ENCODE measurements at regions not wholly inside any gene's neighbourhood (a gene's known extent, or its start where the extent isn't known, plus 50 kb on each side); places are given as distances from the start of the nearest gene placed in this dataset.

GRCh38 chr5:6029811-6030271 is 348.5 kb downstream of the MED10 start:
- H3K27ac ChIP-seq (ENCODE audit: insufficient read depth, low read length), result no peak overlapping the region
- DNase-seq (ENCODE audit: low read depth in 2 of 2), result no peak
- H3K27me3 ChIP-seq (ENCODE audit: control insufficient read depth, insufficient read depth, low read length), result no peaks in the 10 kb centered on the region
- no peaks in the 10 kb centered on the region for H3K4me1 ChIP-seq (ENCODE audit: control insufficient read depth, extremely low read depth, insufficient read depth, low read length)
- no peak overlapping the region for H3K4me3 ChIP-seq (replicated peaks in 1 of 4; ENCODE audit: control extremely low read depth in 1 of 4, insufficient read depth in 1 of 4, low read depth in 3 of 4, low read length in 4 of 4)
- no peaks in the 10 kb centered on the region for H4K20me1 ChIP-seq (ENCODE audit: control insufficient read depth, extremely low read depth, insufficient read depth, low read length)
- TF ChIP-seq EZH2 (IDR thresholded peaks at IDR 0.05; ENCODE audit: low read length, missing control alignments) (no peak), CTCF (conservative IDR thresholded peaks at IDR 0.05 in 1 of 2, IDR thresholded peaks at IDR 0.05 in 1 of 2; ENCODE audit: low read depth in 1 of 2, low read length in 2 of 2) (no peak)
- H3K4me2 ChIP-seq (ENCODE audit: extremely low read depth, insufficient read depth, low read length), result no peak overlapping the region
- no peak overlapping the region for H3K9ac ChIP-seq (ENCODE audit: insufficient read depth, low read length)
- no peaks in the 10 kb centered on the region for H3K36me3 ChIP-seq (ENCODE audit: control insufficient read depth, insufficient read depth, low read length)
- no peak overlapping the region for H2AFZ ChIP-seq (ENCODE audit: low read length)
- no peaks in the 10 kb centered on the region for H3K79me2 ChIP-seq (ENCODE audit: control insufficient read depth, insufficient read depth, low read length)
- no peaks in the 10 kb centered on the region for H3K9me3 ChIP-seq (ENCODE audit: control insufficient read depth, insufficient read depth, low read depth, low read length)

- H2AFZ ChIP-seq (ENCODE audit: low read length), result no peak overlapping the region
Observed at GRCh38 chr5:6026766-6027406, 351.5 kb downstream of the MED10 start.

GRCh38 chr5:6019612-6020011 is 358.7 kb downstream of the MED10 start:
- H3K27ac ChIP-seq (ENCODE audit: insufficient read depth, low read length), result no peak overlapping the region
- DNase-seq (ENCODE audit: low read depth in 2 of 2), result no peak
- H3K27me3 ChIP-seq (ENCODE audit: control insufficient read depth, insufficient read depth, low read length), result no peaks in the 10 kb centered on the region
- no peak overlapping the region for H3K4me3 ChIP-seq (replicated peaks in 1 of 4; ENCODE audit: control extremely low read depth in 1 of 4, insufficient read depth in 1 of 4, low read depth in 3 of 4, low read length in 4 of 4)
- no peaks in the 10 kb centered on the region for H3K4me1 ChIP-seq (ENCODE audit: control insufficient read depth, extremely low read depth, insufficient read depth, low read length)
- H3K9ac ChIP-seq (ENCODE audit: insufficient read depth, low read length), result no peak overlapping the region
- no peak overlapping the region for H3K4me2 ChIP-seq (ENCODE audit: extremely low read depth, insufficient read depth, low read length)
- no peak for TF ChIP-seq EZH2 (IDR thresholded peaks at IDR 0.05; ENCODE audit: low read length, missing control alignments)
- no peak for TF ChIP-seq CTCF (conservative IDR thresholded peaks at IDR 0.05 in 1 of 2, IDR thresholded peaks at IDR 0.05 in 1 of 2; ENCODE audit: low read depth in 1 of 2, low read length in 2 of 2)
- H3K79me2 ChIP-seq (ENCODE audit: control insufficient read depth, insufficient read depth, low read length), result no peaks in the 10 kb centered on the region
- no peaks in the 10 kb centered on the region for H3K36me3 ChIP-seq (ENCODE audit: control insufficient read depth, insufficient read depth, low read length)
- H3K9me3 ChIP-seq (ENCODE audit: control insufficient read depth, insufficient read depth, low read depth, low read length), result no peaks in the 10 kb centered on the region
- H2AFZ ChIP-seq (ENCODE audit: low read length), result no peak overlapping the region
- H4K20me1 ChIP-seq (ENCODE audit: control insufficient read depth, extremely low read depth, insufficient read depth, low read length), result no peaks in the 10 kb centered on the region

More at GRCh38 chr5:6026766-6027406, 351.5 kb downstream of the MED10 start:
- no peaks in the 10 kb centered on the region for H3K79me2 ChIP-seq (ENCODE audit: control insufficient read depth, insufficient read depth, low read length)
- H3K4me1 ChIP-seq (ENCODE audit: control insufficient read depth, extremely low read depth, insufficient read depth, low read length), result no peaks in the 10 kb centered on the region
- H3K27ac ChIP-seq (ENCODE audit: insufficient read depth, low read length), result no peak overlapping the region
- H3K4me3 ChIP-seq (replicated peaks in 1 of 4; ENCODE audit: control extremely low read depth in 1 of 4, insufficient read depth in 1 of 4, low read depth in 3 of 4, low read length in 4 of 4), result no peak overlapping the region
- H4K20me1 ChIP-seq (ENCODE audit: control insufficient read depth, extremely low read depth, insufficient read depth, low read length), result no peaks in the 10 kb centered on the region
- H3K9ac ChIP-seq (ENCODE audit: insufficient read depth, low read length), result no peak overlapping the region
- TF ChIP-seq CTCF (conservative IDR thresholded peaks at IDR 0.05 in 1 of 2, IDR thresholded peaks at IDR 0.05 in 1 of 2; ENCODE audit: low read depth in 1 of 2, low read length in 2 of 2), result no peak
- TF ChIP-seq EZH2 (IDR thresholded peaks at IDR 0.05; ENCODE audit: low read length, missing control alignments), result no peak
- H3K27me3 ChIP-seq (ENCODE audit: control insufficient read depth, insufficient read depth, low read length), result no peaks in the 10 kb centered on the region
- no peak overlapping the region for H3K4me2 ChIP-seq (ENCODE audit: extremely low read depth, insufficient read depth, low read length)
- no peaks in the 10 kb centered on the region for H3K9me3 ChIP-seq (ENCODE audit: control insufficient read depth, insufficient read depth, low read depth, low read length)
- H3K36me3 ChIP-seq (ENCODE audit: control insufficient read depth, insufficient read depth, low read length), result no peaks in the 10 kb centered on the region
- DNase-seq (ENCODE audit: low read depth in 2 of 2), result no peak

Measured in fibroblast of lung (primary cell).